Endothelial cell of umbilical vein (primary cell): ENCODE measurements at regions not wholly inside any gene's neighbourhood (a gene's known extent, or its start where the extent isn't known, plus 50 kb on each side); places are given as distances from the start of the nearest gene placed in this dataset.

Source experiments
- BruUV-seq: library from RNA; stranded (reverse); fragments of 400-500 nt; replicated peaks from 2 replicates; lab custom pipeline; 2021; lab: Mats Ljungman, UMichigan
- CTCF ChIA-PET: fragments of 300-600, 350-600 bp; sonication (Branson Sonifier 250); formaldehyde crosslinking; loops from one replicate; lab custom pipeline; 2021; ENCODE audit warnings: antibody characterized with exemption, inconsistent platforms; lab: Charles Lee
- POLR2A ChIA-PET: fragments of 300-600, 350-600 bp; sonication (Branson Sonifier 250); formaldehyde crosslinking; loops from one replicate; lab custom pipeline; 2021; ENCODE audit warnings: antibody characterized with exemption, inconsistent platforms; lab: Charles Lee
- DNase-seq: peaks from one replicate; pipeline ENCODE4 v3.0.0-alpha.2; 2011; ENCODE audit warnings: low read depth, low spot score
- FAIRE-seq: peaks from 2 replicates; lab custom pipeline; 2011; peaks lifted over from hg19 to GRCh38; lab: Jason Lieb, UNC
- H2AFZ ChIP-seq: 2 replicates; pipeline ENCODE4 v1.6.0; 2012; ENCODE audit warnings: low read depth, low read length, control low read depth, inconsistent platforms
- H3K27ac ChIP-seq: 2 replicates; pipeline ENCODE4 v1.5.1; 2011; ENCODE audit warnings: low read depth, mild to moderate bottlenecking, control low read depth, low read length, moderate library complexity; ENCODE audit not compliant: insufficient read depth
- H3K27me3 ChIP-seq, 2 experiments: 2 replicates each; pipeline versions ENCODE4 v1.6.0 to v1.6.1; 2011; ENCODE audit warnings: low read length in 2 of 2, mixed read lengths in 1 of 2; ENCODE audit not compliant: control insufficient read depth in 2 of 2, insufficient read depth in 2 of 2
- H3K36me3 ChIP-seq, 2 experiments: 2 replicates in 1 of 2; 3 replicates in 1 of 2; pipeline ENCODE4 v1.5.1; 2011; ENCODE audit warnings: low read length in 2 of 2, mild to moderate bottlenecking in 1 of 2, moderate library complexity in 1 of 2; ENCODE audit not compliant: control insufficient read depth in 2 of 2, insufficient read depth in 2 of 2; ENCODE audit errors: extremely low read depth in 1 of 2
- H3K4me1 ChIP-seq: 3 replicates; pipeline ENCODE4 v1.5.1; 2011; ENCODE audit warnings: mild to moderate bottlenecking, low read length; ENCODE audit not compliant: control insufficient read depth, insufficient read depth; ENCODE audit errors: extremely low read depth
- H3K4me2 ChIP-seq: 2 replicates; pipeline ENCODE4 v1.6.1; 2011; ENCODE audit warnings: low read length, control low read depth, mixed read lengths; ENCODE audit not compliant: insufficient read depth
- H3K4me3 ChIP-seq, 3 experiments: fragments of 200-600 bp in 1 of 3; sonication (generic), shearing (Covaris generic) in 1 of 3; replicated peaks in 1 of 3; 2 replicates each; pipeline ENCODE4 v1.5.1; 2011 to 2016; ENCODE audit warnings: control low read depth in 3 of 3, low read length in 3 of 3, mild to moderate bottlenecking in 2 of 3, inconsistent platforms in 1 of 3, low read depth in 1 of 3, moderate library complexity in 1 of 3; ENCODE audit not compliant: insufficient read depth in 1 of 3
- H3K79me2 ChIP-seq: 2 replicates; pipeline ENCODE4 v1.6.0; 2012; ENCODE audit warnings: low read length, inconsistent platforms; ENCODE audit not compliant: control insufficient read depth, insufficient read depth
- H3K9ac ChIP-seq: replicated peaks from 2 replicates; pipeline ENCODE3; 2011; ENCODE audit warnings: low read length, control low read depth; ENCODE audit not compliant: insufficient read depth; ENCODE audit errors: extremely low read depth
- H3K9me1 ChIP-seq: replicated peaks from 3 replicates; pipeline ENCODE4 v1.6.0; 2011; ENCODE audit warnings: mild to moderate bottlenecking, low read length; ENCODE audit not compliant: control insufficient read depth, insufficient read depth; ENCODE audit errors: extremely low read depth
- H3K9me3 ChIP-seq: replicated peaks from 2 replicates; pipeline ENCODE4 v1.5.1; 2012; ENCODE audit warnings: low read length, inconsistent platforms; ENCODE audit not compliant: control insufficient read depth, insufficient read depth
- H4K20me1 ChIP-seq: replicated peaks from 2 replicates; pipeline ENCODE3; 2011; ENCODE audit warnings: mild to moderate bottlenecking, low read length; ENCODE audit not compliant: control insufficient read depth, insufficient read depth; ENCODE audit errors: extremely low read depth
- CTCF ChIP-seq, 2 donors: IDR thresholded peaks; 1 replicate in 1 of 2; 2 replicates in 1 of 2; pipeline ENCODE4 v1.5.1; 2011; ENCODE audit warnings: low read length in 2 of 2, mild to moderate bottlenecking in 2 of 2, moderate library complexity in 2 of 2, control low read depth in 1 of 2, inconsistent platforms in 1 of 2, low read depth in 1 of 2; ENCODE audit not compliant: insufficient read depth in 1 of 2; ENCODE audit errors: extremely low read depth in 1 of 2
- EZH2 ChIP-seq: IDR thresholded peaks from 2 replicates; pipeline ENCODE4 v1.6.1; 2012; ENCODE audit warnings: borderline replicate concordance, low read depth, mild to moderate bottlenecking, moderate library complexity, low read length, inconsistent platforms; ENCODE audit not compliant: severe bottlenecking
- FOS ChIP-seq: IDR thresholded peaks from 2 replicates; pipeline ENCODE4 v1.6.1; 2011; ENCODE audit warnings: mild to moderate bottlenecking, low read length, moderate library complexity, borderline replicate concordance; ENCODE audit not compliant: insufficient read depth
- GATA2 ChIP-seq: IDR thresholded peaks from 2 replicates; pipeline ENCODE4 v1.7.0; 2011; ENCODE audit warnings: low read depth, mild to moderate bottlenecking, moderate library complexity, mixed read lengths, low read length; ENCODE audit not compliant: insufficient read length, insufficient read depth
- JUN ChIP-seq: IDR thresholded peaks from 2 replicates; pipeline ENCODE4 v1.6.1; 2011; ENCODE audit warnings: borderline replicate concordance, low read depth; ENCODE audit not compliant: insufficient read length, insufficient read depth
- MAX ChIP-seq: IDR thresholded peaks from 2 replicates; pipeline ENCODE4 v1.6.1; 2011; ENCODE audit not compliant: insufficient read depth, insufficient read length
- MYC ChIP-seq: IDR thresholded peaks from one replicate; pipeline ENCODE4 v1.6.1; 2011; ENCODE audit warnings: mild to moderate bottlenecking, low read depth, low read length
- POLR2A ChIP-seq: IDR thresholded peaks from 2 replicates; pipeline ENCODE4 v1.6.1; 2012; ENCODE audit warnings: low read depth, mild to moderate bottlenecking, control low read depth, low read length
- POLR2AphosphoS5 ChIP-seq: IDR thresholded peaks from 2 replicates; pipeline ENCODE4 v1.6.1; 2012; ENCODE audit warnings: low read depth, mild to moderate bottlenecking, control low read depth, low read length, moderate library complexity; ENCODE audit not compliant: insufficient read depth
- dilution Hi-C: fragments of 300-500 bp; cut with MboI; formaldehyde crosslinking; loops from one replicate; pipeline ENCODE4 v1.15.0; 2019; ENCODE audit warnings: low sequenced_read_pairs; ENCODE audit not compliant: extremely low pct_ligation_motif_present
- intact Hi-C: fragments of 100-400 bp; cut with micrococcal nuclease; formaldehyde crosslinking; loops from one replicate; pipeline ENCODE4 v1.10.0; 2022

DNA sequence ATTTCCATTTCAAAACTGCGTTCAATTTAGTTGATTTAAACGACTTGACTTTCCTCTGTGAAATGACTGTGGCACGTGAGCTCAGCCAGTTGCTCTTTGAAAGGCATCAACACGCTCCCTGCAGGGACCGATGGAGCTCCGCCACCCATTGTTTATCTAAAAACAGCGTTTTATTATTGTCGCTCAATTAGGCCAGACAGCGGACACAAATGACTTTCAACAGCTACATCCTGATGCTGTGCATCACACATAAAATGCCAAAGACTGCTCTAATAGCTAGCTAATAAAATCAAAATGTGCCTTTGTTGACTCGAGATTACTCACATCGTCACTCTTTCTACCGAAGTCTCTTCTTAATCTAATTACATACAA lies 332.5 kb downstream of the CD83 start:
- no peaks in the 10 kb centered on the region for H3K4me1 ChIP-seq
- H4K20me1 ChIP-seq: no peaks in the 10 kb centered on the region
- H3K36me3 ChIP-seq: no peaks in the 10 kb centered on the region
- ChIA-PET CTCF (no interaction called here), POLR2A (no interaction called here)
- no peaks in the 10 kb centered on the region for H3K79me2 ChIP-seq
- no peak for DNase-seq
- H2AFZ ChIP-seq: no peak overlapping the region
- no peak overlapping the region for H3K4me2 ChIP-seq
- H3K27me3 ChIP-seq: no peaks in the 10 kb centered on the region
- no peak overlapping the region for H3K27ac ChIP-seq
- no TSS peak for BruUV-seq
- intact Hi-C loops (no loop called here), dilution Hi-C loops (no loop called here)
- no peak overlapping the region for H3K9ac ChIP-seq
- FAIRE-seq: no peak
- peaks cover 6% of the 10 kb centered on the region for H3K9me3 ChIP-seq
- no peak for TF ChIP-seq POLR2AphosphoS5
- no peak for TF ChIP-seq FOS
- TF ChIP-seq JUN: no peak
- TF ChIP-seq MAX: no peak
- TF ChIP-seq POLR2A: no peak
- no peak for TF ChIP-seq GATA2
- TF ChIP-seq CTCF (IDR thresholded peaks at IDR 0.05; ENCODE audit: extremely low read depth in 1 of 2, insufficient read depth in 1 of 2, low read depth in 1 of 2, low read length in 2 of 2): no peak
- no peak for TF ChIP-seq MYC
- no peak for TF ChIP-seq EZH2
- H3K4me3 ChIP-seq: no peak overlapping the region
- no peaks in the 10 kb centered on the region for H3K9me1 ChIP-seq
